HG03280 (cell line): ENCODE measurements at regions not wholly inside any gene's neighbourhood (a gene's known extent, or its start where the extent isn't known, plus 50 kb on each side); places are given as distances from the start of the nearest gene placed in this dataset.

ENCODE experiments used
- ATAC-seq: cut with Tn5 transposase; IDR thresholded peaks from one replicate; pipeline ENCODE4 v1.9.1; 2021; ENCODE audit warnings: mild to moderate bottlenecking, moderate library complexity; ENCODE audit not compliant: unreplicated experiment

GRCh38 chr3:72290859-72291638 is 506.1 kb upstream of the PROK2 start:
- no peak for ATAC-seq

DNA sequence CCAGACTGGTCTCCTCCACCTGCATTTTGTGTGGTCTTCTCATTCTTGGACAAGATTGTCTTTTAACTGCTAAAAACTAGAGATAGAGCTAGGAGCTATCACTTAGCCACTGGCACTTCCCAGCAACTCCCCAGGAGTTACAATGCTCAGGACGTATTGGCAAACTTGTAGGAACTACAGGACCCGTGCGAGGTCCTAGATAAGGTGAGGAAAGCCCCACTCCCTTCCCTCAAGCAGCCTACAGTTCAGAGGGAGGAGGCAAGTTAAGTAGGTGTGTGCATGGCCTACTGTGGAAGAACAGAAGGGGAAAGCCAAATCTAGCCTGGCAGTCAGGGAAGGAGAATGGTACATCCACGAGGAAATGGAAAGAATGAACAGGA is 504.7 kb upstream of the PROK2 start:
- ATAC-seq = no peak

GRCh38 chr3:72288955-72289691 is 504.2 kb upstream of the PROK2 start:
- peak; percentile 56 for ATAC-seq

DNA sequence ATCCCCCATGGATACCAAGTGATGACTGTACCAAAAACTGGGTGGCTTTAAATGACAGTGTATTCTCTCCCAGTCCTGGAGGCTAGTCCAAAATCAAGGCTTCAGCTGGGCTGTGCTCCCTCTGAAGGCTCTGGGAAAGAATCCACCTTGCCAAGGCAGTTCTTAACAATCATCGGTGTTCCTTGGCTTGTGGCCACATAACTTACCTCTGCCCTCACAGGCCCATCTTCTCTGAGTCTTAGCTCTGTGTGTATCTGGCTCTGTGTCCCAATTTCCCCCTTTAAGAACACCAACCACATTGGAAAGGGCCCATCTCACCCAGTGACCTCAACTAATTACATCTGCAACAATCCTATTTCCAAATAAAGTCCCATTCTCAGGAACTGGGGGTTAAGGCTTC is 503.0 kb upstream of the PROK2 start:
- ATAC-seq = no peak

DNA sequence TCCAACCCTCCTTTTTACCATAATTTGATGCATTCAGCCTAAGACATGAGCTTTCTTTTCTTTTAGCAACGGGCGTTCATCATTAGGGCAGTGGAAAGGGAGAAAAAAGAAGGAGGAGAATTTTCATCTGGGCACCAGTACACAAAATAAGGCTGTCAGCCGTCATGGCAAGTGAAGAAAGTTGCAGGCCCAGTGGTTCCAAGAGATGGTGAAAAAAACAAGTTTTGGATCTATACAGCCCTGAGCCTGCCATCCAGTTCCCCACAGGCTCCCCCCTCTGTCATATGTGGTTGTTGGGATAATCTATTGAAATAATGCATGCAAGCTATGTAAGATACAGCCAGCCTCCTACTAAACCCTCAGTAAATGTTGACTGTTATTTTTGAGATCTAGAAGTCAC is 500.6 kb upstream of the PROK2 start:
- ATAC-seq = no peak

GRCh38 chr3:72284471-72284870 is 499.5 kb upstream of the PROK2 start:
- ATAC-seq = no peak

- ATAC-seq = no peak
Observed at GRCh38 chr3:72282918-72283317, 498.0 kb upstream of the PROK2 start.

- no peak for ATAC-seq
Observed at GRCh38 chr3:72281551-72281950, 496.6 kb upstream of the PROK2 start.

DNA sequence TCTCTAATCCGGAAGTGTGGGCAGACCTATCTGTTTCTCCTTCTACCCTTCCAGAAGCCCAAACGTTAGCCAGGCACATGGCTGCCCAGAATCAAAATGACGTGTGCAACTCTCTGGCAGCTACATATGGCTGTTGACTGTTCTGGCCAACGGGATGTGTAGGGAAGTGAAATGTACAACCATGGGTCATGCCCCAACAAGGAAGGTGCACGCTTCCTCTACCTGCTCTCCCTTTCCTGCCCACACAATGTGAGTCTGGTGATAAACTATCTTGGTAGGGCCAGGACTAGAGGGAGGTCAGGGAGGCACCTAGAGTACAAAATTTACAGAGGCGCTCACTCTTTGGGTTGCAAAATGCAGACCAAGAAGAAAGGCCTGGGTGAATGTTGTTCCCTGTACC is 495.9 kb upstream of the PROK2 start:
- no peak for ATAC-seq

DNA sequence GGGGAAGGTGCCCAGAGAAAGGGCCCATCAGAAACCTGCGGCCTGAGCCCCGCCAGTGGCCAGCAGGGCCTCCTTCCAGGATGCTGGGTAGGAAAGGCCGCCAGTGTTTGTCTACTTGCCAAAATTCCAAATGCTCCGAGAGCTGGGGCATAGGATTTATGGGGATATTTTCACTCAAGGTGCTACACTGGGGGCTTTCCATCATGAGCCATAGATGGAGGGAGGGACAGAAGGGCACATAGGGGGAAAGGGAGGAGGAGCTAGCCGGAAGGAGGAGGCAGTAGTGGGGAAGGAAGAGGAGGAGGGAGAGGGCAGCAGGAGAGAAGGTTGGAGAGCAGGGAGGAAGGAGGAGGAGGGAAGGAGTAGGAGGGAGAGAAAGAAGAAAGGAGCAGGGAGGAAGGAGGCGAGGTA is 494.7 kb upstream of the PROK2 start:
- no peak for ATAC-seq

DNA sequence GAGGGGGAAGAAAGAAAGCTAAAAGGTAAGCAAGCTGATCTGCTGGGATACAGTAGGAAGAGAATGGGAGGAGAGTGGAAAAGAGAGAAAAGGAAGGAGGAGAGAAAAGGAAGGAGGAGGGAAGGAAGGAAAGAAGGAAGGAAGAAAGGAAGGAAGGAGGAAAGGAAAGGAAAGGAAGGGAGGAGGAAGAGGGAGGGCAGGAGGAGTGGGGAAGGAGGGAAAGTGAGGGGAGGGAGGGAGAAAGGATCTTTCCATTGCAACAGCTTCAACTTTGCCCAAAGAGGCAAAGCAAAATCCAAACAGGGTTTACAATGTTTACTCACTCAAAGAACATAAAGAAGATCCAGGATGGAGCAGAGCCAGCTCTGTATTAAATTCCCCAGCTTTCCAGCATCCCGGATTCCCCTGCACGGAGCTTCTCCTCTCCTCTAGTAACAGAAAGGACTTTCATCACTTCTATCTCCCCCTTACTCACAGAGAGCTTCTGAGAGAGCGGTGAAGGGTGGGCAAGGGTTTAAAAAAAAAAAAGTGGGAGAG is 494.2 kb upstream of the PROK2 start:
- ATAC-seq = no peak

- ATAC-seq = no peak
Observed at GRCh38 chr3:72278349-72279067, 493.6 kb upstream of the PROK2 start.

- no peak for ATAC-seq
Observed at GRCh38 chr3:72277710-72278109, 492.8 kb upstream of the PROK2 start.

DNA sequence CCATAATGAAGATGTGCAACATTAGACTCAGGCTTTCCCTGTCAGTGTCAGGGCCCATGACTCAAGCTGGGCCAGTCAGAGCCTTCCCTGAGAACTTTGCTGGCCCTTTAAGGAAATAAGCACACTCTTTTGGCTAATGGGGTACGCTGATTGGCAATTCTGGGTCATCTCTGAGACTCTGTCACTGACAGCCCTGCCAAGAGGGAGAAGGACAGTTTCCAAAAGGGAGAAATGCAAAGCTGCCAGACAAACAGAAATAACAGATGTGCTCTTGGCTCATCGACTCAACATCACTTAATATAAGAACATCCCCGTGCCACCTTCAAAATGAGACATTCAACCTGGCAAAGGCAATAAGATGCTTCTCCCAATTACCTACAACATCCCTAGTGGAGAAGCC is 491.9 kb upstream of the PROK2 start:
- ATAC-seq = no peak

DNA sequence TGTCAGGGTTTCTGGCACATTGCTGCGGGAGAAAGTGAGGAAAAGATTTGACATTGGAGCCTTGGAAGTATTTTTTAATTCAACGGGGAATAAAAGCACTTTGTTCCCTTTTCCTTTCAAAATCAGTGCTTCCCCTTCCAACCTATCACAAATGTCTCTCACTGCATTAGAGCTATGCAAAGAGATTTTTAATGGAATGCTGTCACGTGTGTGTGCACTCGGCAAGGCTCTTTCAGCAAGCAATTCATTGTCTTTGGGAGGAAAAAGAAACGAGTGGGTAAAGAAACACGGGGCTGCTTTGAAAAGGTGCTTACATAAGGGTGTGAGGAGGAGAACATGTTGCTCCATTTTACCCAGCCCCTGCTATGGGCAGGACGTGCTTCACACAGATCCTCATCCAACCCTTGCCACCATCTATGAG is 490.4 kb upstream of the PROK2 start:
- ATAC-seq = no peak

DNA sequence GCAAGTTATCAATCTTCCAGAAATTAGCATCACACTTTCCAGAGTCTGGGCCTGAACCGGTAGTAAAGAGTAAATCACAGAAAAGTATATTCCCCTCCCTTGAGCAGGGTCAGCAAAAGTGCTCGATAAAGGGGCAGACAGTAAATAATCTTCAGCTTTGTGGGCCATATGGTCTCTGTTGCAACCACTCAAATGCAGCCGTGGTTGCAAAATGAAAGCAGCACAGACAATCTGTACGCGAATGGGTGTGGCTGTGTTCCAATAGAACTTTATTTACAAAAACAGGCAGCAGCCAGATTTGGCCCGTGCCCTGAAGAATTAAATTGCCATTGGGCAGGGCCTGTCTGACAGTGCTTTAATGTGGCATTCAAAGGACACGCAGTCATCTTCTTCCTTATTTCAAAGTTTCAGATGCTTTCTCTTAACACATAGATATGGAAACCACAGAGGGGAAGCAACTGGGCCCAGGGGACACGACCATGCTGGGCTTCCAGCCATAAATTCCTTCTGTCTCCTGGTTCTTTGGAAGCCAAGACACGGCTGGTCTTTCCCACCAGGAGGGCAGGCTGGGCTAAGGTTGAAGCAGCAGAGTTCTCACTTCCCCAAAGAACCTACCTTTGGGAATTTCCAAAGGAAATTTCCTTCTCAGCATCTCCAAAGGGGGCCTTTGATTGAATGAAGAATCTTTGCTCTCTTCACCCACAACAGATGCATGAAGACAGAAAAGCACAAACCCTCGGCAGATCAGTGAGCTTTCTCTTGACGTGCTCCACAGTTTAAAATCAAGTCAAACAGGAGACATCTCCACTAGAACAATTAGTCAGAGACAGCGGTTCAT is 489.8 kb upstream of the PROK2 start:
- no peak for ATAC-seq

DNA sequence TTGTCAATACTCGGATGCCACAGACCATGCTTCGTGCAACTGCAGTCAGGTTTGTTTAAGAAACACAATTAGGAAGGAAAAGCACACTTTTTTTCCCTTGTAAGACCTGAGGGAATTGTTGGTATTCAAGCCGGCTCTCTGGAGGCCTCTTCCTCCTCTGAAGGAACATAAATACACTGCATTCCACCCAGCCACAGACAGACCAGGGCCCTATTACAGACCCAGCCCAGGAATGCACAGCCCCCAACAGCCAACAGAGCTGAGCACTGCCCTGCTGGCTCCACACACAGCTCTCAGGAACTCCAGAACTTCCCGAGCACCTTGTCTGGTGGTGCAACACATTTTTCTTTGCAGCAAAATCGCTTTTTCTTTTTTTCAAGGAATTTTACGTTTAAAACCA is 488.7 kb upstream of the PROK2 start:
- ATAC-seq = no peak

GRCh38 chr3:72272356-72272755 is 487.4 kb upstream of the PROK2 start:
- ATAC-seq = no peak

DNA sequence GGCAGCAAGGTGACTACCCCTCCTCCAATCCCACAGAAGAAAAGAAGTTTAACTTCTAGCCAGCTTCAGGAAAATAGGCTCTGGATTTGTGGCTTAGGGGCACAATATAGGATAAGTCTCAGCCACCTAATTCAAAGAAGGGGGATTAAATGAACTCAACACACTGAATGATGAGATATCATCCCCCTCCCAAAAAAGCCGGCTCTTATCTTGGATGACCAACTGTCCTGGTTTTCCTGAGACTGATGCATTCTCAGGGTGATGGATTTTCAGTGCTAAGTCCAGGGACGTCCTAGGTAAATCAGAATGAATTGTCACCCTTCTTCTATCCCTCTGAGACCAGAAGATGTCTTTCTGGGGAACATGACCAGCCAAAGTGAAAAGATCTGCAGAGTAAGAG is 487.0 kb upstream of the PROK2 start:
- no peak for ATAC-seq

GRCh38 chr3:72271216-72271615 is 486.3 kb upstream of the PROK2 start:
- ATAC-seq = no peak

DNA sequence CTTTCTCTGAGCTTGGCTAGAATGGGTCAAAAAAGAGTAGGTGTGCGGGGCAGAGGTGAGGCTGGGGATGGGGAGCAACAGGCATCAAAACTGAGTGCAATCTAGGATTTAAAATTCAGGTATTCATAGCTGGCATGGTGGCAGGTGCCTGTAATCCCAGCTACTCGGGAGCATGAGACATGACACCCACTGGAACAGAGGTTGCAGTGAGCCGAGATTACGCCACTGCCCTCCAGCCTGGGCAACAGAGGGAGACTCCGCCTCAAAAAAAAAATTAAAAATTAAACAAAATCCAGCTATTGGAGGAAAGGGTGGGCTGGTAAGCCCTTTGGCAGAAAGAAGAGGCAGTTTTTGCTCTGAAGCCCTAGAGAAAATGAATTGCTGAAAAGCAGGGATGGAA is 485.8 kb upstream of the PROK2 start:
- ATAC-seq = no peak
